Tibial nerve (tissue), 4 donors: ENCODE measurements at regions not wholly inside any gene's neighbourhood (a gene's known extent, or its start where the extent isn't known, plus 50 kb on each side); places are given as distances from the start of the nearest gene placed in this dataset.

ENCODE experiments used
- CTCF ChIP-seq, 5 experiments: fragments of 200-600 bp in 3 of 5; fragments of 450-650 bp in 2 of 5; sonication (generic) in 3 of 5; IDR thresholded peaks; one replicate each; pipeline ENCODE4 v1.5.1; 2016 to 2019; ENCODE audit warnings: antibody characterized with exemption in 5 of 5, mild to moderate bottlenecking in 3 of 5, moderate library complexity in 2 of 5
- EP300 ChIP-seq, 2 donors: sonication (generic); formaldehyde crosslinking; IDR thresholded peaks; one replicate each; pipeline ENCODE4 v1.6.1; 2017; ENCODE audit warnings: antibody characterized with exemption in 2 of 2, mild to moderate bottlenecking in 1 of 2
- POLR2A ChIP-seq, 2 donors: fragments of 450-650 bp; IDR thresholded peaks; one replicate each; pipeline ENCODE4 v1.6.1; 2017; ENCODE audit warnings: antibody characterized with exemption in 2 of 2, mild to moderate bottlenecking in 2 of 2, moderate library complexity in 2 of 2

GRCh38 chr7:35418716-35419390 is 165.0 kb upstream of the TBX20 start:
- TF ChIP-seq CTCF (IDR thresholded peaks at IDR 0.05) (no peak), POLR2A (IDR thresholded peaks at IDR 0.05) (no peak), EP300 (IDR thresholded peaks at IDR 0.05) (no peak)
